ENCODE measurements at regions not wholly inside any gene's neighbourhood (a gene's known extent, or its start where the extent isn't known, plus 50 kb on each side); places are given as distances from the start of the nearest gene placed in this dataset.

GRCh38 chr14:58782011-58782410 is 144.2 kb downstream of the DACT1 start:
- TF ChIP-seq CEBPB (IDR thresholded peaks at IDR 0.05; ENCODE audit: low read depth): no peak
- TF ChIP-seq POLR2AphosphoS5 (IDR thresholded peaks at IDR 0.05; ENCODE audit: low read depth, low read length): no peak
